NT2/D1 (cell line): ENCODE measurements at regions not wholly inside any gene's neighbourhood (a gene's known extent, or its start where the extent isn't known, plus 50 kb on each side); places are given as distances from the start of the nearest gene placed in this dataset.

Experiments used
- SUZ12 ChIP-seq: IDR thresholded peaks from 2 replicates; pipeline ENCODE4 v1.6.1; 2011; ENCODE audit not compliant: insufficient read length, insufficient read depth; ENCODE audit errors: extremely low read depth
- YY1 ChIP-seq: IDR thresholded peaks from 2 replicates; pipeline ENCODE4 v1.6.1; 2011; ENCODE audit not compliant: insufficient read length, insufficient read depth
- ZNF274 ChIP-seq: IDR thresholded peaks from 2 replicates; pipeline ENCODE4 v1.6.1; 2011; ENCODE audit warnings: mild to moderate bottlenecking, low read depth, low read length

GRCh38 chr11:38547462-38547861 lies 1949.4 kb upstream of the RAG2 start:
- TF ChIP-seq ZNF274 (no peak), YY1 (no peak), SUZ12 (no peak)
